Inflammatory macrophage treated with lipopolysaccharide for 4 hours (primary cell): ENCODE measurements at regions not wholly inside any gene's neighbourhood (a gene's known extent, or its start where the extent isn't known, plus 50 kb on each side); places are given as distances from the start of the nearest gene placed in this dataset.

Experiments
- DNase-seq: peaks from one replicate; pipeline ENCODE4 v3.0.0-alpha.2; 2020

- DNase-seq, result no peak
These were observed 141.1 kb downstream of the HNMT start for GRCh38 chr2:138105358-138105757.

GRCh38 chr2:138106606-138107005 is 142.3 kb downstream of the HNMT start:
- DNase-seq, result no peak

- DNase-seq, result no peak
These were observed 143.0 kb downstream of the HNMT start for GRCh38 chr2:138107288-138107687.

DNA sequence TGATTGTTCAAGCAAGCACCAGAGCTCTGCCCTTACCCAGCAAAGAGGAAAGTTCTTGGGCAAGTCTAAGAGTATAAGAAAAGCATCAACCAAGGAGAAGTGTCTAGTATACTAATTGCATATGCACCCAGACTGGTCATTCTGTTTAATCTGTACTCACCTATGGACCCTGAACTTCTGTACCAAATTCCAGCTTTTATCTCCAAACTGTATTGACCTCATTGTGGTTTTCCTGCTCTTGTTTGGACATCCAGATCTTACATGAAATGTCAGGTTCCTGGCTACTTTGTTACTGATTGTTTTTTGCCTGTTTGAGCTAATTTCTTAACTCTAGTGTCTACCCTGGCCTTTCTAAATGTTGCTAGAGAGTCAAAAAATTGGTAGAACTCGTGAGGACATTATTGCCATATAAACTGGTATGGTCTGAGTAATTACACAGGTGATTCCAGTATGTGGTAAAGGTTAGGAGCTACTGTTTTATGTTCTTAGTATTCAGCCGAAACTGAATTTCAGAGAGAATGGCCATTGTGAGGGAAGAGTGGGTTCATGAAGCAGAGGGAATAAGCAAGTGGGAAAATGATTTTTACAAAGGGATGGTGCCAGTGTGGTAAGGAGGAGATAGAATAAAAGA is 146.3 kb downstream of the HNMT start:
- no peak for DNase-seq

- no peak for DNase-seq
These were observed 148.3 kb downstream of the HNMT start for GRCh38 chr2:138112536-138112935.

- DNase-seq, result no peak
These were observed 149.7 kb downstream of the HNMT start for GRCh38 chr2:138113871-138114525.

DNA sequence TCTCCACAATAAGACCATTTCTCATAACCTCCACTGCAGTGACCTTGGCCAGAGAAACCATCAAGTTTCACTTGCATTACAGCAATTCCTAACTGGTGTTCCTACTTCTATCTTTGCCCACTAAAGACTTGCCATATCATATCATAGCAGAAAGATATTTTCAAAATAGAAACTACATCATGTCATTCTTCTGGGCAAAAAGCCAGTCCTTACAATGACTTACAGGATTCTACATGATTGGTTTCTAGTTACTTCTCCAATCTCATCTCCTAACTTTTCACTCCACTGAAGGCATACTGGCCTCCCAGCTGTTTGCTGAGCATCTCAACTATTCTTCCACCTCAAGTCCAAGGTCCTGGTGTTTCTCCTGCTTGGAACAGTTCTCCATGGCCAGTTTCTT is 151.4 kb downstream of the HNMT start:
- no peak for DNase-seq

GRCh38 chr2:138116456-138116855 is 152.2 kb downstream of the HNMT start:
- DNase-seq, result no peak

GRCh38 chr2:138121666-138122661 is 157.7 kb downstream of the HNMT start:
- no peak for DNase-seq

DNA sequence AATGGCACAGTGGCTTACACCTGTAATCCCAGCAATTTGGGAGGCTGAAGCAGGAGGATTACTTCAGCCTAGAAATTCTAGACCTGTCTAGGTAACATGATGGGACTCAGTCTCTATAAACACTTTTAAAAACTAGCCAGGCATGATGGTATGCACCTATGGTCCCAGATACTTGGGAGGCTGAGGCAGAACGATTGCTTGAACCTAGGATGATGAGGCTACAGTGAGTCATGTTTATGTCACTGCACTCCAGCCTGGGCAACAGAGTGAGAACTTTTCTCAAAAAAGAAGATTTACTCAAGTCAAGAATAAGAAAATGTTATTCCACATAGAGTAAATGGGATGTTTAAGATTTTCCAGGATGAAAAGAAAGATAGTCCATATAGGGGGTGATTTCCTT is 158.6 kb downstream of the HNMT start:
- DNase-seq, result no peak

DNA sequence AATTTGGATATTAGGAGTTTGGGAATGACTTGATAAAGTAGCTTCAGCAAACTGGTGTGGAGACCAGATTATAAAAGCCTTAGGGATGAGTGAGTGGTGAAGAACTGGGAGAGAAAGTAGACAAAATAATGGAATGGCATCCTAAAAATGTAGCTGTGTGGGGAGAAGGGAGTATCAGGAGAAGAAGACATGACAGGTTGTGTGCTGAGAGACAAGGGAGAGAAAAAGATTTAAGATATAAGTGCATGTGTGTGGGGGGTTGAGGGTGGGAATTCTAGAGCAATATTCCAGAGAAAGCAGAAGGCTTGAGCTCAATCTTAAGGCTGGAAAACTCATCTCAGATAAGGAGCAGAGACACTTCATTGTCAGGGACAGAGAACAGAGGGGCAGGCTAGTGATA is 159.5 kb downstream of the HNMT start:
- DNase-seq, result no peak

DNA sequence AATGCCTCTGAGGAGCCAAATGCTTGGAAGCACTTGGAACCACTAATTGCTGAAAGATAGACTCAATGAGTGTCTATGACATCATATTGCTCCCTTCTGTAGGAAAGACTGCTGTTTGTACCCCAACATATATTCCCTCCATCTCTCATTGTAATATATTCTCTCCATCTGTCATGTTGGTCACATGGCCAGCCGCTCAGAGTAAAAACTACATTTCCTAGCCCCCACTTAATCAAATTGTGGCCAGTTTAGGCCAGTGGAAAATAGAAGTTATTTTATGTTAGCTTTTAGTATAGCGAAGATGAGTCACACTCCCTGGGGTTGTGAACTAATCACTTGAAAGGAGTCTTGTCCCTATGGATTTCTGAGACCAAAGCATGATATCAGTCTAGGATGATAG is 160.2 kb downstream of the HNMT start:
- no peak for DNase-seq

DNA sequence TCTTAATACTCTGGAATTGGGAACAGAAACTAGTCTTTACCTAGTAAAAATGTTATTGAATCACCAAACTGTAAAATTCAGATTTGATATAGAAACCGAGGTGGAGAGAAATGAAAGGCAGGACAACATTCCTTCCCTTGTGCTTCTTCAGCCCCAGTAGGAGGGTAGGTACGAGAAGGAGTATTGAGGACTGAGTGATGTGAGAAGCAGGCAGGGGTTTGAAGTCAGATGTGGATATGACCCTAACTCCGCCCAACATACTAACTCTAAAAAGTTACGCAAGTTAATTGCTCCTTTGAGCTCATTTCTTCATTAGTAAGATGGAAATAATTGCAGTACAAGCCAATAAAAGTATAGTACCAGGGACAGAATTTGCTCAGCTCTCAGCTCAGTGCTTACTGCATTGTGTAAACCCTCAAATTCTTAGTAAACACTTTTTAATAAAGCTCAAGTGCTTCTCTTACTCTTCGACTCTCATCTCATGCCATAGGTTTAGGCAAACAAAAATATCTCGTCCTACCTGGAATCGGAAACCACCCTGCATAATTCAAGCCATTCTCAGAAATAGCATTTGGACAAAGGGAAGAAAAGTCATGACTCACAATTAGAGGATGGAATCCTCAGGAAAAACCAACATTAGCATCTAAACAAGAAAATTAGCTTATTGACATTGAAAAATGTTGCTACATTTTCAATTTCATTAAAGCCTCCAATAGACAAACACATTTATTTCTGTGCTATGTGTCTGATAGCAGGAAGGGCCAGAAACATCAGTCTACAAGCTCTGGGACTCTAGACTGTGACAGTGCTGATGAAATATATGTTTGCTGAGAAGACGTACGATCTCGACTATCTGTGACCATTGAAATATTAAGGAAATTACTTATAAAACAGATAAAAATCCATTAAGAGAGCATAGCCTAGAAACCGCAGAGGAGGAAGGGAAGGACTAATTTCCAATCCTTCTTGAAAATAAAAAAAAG is 161.3 kb downstream of the HNMT start:
- no peak for DNase-seq

- no peak for DNase-seq
These were observed 167.8 kb downstream of the HNMT start for GRCh38 chr2:138132108-138132507.

DNA sequence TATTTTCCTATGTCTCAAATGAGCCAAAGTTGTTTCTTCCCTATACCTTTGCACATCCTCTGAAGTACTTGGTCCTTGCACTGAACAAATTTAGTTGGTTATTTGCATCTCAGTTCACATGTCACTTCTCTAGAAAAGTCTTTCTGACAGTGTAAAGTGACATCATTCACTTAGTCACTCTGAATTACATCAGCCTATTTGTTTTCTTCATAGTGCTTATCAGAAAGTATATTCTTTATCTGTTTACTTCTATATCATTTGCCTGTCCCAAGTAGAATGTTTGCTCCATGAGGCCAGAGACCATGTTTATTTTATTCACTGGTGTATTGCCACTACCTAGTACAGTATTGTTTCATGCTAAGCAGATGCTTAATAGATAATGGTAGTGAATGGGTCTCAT is 173.7 kb downstream of the HNMT start:
- peak; percentile 6 for DNase-seq

GRCh38 chr2:138147796-138148195 is 183.5 kb downstream of the HNMT start:
- DNase-seq, result no peak

DNA sequence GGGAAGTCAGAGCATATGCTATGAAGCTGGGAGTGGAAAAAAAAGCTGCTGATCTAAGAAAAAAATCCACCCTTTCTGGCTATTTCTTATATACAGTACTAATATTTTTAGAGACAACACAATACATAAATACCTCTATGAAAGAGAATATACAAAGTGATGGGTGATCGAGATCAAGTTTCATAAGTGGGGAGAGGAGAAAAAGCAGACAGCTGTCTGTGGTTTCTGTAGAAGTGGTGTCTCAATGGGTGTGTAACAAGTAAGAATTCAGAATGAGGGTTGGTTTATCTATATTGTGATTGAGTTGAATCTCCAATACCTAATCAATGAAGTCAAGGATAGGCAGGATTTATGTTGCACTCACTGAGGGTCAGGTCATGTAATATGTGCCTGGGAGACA is 191.0 kb downstream of the HNMT start:
- DNase-seq, result no peak

- DNase-seq, result no peak
These were observed 193.1 kb downstream of the HNMT start for GRCh38 chr2:138157372-138157771.

DNA sequence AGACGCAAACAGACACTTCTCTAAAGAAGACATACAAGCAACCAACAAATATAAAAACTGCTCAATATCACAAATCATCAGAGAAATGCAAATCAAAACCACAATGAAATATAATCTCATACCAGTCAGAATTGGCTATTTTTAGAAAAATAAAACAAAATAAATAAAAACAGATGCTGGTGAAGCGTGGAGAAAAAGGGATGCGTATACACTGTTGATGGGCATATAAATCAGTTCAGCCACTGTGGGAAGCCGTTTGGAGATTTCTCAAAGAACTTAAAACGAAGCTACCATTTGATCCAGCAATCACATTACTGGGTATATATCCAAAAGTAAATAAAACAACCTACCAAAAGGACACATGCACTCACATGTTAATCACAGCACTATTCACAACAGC is 206.2 kb downstream of the HNMT start:
- no peak for DNase-seq

GRCh38 chr2:138171244-138171643 is 207.0 kb downstream of the HNMT start:
- no peak for DNase-seq

DNA sequence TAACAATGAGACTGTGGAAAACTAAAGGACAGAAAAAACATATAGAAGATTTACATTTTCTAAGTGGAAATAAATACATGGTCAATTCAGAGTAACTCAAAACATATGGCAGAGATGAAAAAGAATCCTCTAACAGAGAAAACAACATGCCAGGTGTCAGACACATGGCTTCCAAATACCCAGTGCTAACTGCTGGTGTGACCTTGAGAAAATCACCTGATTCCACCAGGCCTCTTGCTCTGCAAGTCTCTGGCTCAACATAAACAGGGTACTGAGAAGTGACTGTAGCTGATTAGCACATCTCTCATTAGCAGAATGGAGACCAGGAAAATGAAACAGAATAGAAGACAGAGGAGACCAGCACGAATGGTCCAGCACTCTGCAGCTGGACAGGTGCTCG is 210.8 kb downstream of the HNMT start:
- no peak for DNase-seq

- no peak for DNase-seq
These were observed 212.7 kb downstream of the HNMT start for GRCh38 chr2:138176862-138177439.
